NB4 (cell line): ENCODE measurements at regions not wholly inside any gene's neighbourhood (a gene's known extent, or its start where the extent isn't known, plus 50 kb on each side); places are given as distances from the start of the nearest gene placed in this dataset.

ENCODE experiments used
- CTCF ChIP-seq: IDR thresholded peaks from one replicate; pipeline ENCODE4 v1.5.1; 2012; ENCODE audit warnings: low read depth, low read length
- MAX ChIP-seq: IDR thresholded peaks from 2 replicates; pipeline ENCODE4 v1.6.1; 2011; ENCODE audit warnings: low read depth, low read length
- POLR2A ChIP-seq: IDR thresholded peaks from 2 replicates; pipeline ENCODE4 v1.6.1; 2011; ENCODE audit warnings: mild to moderate bottlenecking; ENCODE audit not compliant: insufficient read length; ENCODE audit errors: extremely low read depth

- TF ChIP-seq POLR2A, result no peak
- peak; percentile 84 for TF ChIP-seq CTCF
- no peak for TF ChIP-seq MAX
Observed at GRCh38 chr3:59575113-59576001, 525.5 kb upstream of the CFAP20DC start.
